NK-92 treated with Interleukin-12 subunit alpha and Interleukin-12 subunit beta, amount 100 ng/mL, for 24 hours (cell line): ENCODE measurements at regions not wholly inside any gene's neighbourhood (a gene's known extent, or its start where the extent isn't known, plus 50 kb on each side); places are given as distances from the start of the nearest gene placed in this dataset.

Experiments
- DNase-seq: peaks from one replicate; lab custom pipeline; 2025; lab: John Stamatoyannopoulos, UW

DNA sequence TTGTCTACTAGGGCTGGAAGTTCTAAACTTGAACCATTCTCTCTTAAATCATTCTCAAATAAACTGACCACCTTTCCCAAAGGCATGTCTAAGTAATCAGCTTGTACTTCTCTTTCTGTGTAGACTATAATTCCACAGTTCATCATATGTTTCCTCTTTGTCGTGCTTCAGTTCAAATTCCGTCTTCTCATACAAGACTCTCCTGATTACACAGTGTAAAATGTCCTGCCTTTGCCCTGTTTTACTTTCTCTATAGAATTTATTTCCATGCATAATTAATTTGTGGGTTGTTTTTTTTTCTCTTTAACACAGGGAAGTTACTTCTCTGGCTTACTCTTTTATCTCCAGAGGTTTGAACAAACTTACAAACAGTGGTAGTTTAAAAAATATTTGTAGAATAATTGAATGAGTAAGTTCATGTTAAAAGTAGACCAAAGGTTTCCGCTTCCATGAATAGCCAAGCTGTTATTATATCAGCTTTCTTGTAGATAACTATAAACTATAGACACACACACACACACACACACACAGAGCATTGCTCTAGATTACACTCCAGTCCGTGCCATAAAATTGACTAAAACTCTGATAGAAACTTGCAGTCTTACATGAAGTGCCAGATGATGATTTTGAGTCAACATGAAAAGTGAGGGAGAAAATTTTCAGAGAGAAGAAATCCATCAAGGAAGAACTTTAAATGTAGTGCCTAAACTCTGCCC lies 119.0 kb downstream of the SUCNR1 start:
- no peak for DNase-seq

DNA sequence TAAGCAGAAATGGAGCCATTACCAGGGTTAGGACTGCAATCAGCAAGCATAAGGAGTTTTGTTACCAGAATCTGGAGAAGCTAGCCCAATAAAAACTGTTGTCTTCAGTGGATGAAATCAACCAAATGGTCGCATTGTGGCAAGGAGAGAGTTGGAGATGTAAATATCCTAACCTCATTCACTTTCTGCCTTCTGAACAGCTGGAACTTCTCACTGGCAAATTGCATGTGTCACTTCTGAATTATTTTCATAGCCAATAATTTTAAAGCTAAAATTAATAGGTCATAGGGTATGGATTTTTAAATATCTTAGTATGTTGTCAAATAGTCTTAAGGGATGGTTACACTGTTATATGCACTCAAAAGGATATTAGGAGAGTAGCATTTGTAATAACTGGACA lies 121.6 kb downstream of the SUCNR1 start:
- no peak for DNase-seq

DNA sequence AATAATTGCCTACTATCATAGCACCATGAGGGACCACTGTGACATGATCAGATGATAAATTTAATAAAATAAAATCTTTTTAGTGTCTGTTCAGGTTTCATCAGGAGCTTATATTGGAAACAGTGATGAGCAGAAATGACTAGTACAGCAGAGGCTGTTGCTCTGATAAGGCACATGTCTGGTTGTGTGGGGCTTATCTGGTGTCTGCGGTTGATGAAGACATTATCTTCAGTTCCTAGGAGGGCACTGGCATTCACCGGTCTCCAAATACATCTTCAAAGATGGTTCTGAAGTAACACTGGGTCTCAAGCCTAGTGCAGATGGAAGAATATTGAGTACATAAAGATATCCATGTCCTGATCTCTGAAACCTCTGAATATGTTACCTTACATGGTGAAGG lies 125.3 kb downstream of the SUCNR1 start:
- no peak for DNase-seq

- DNase-seq, result no peak
These were observed 126.5 kb downstream of the SUCNR1 start for GRCh38 chr3:151999936-152000335.

DNA sequence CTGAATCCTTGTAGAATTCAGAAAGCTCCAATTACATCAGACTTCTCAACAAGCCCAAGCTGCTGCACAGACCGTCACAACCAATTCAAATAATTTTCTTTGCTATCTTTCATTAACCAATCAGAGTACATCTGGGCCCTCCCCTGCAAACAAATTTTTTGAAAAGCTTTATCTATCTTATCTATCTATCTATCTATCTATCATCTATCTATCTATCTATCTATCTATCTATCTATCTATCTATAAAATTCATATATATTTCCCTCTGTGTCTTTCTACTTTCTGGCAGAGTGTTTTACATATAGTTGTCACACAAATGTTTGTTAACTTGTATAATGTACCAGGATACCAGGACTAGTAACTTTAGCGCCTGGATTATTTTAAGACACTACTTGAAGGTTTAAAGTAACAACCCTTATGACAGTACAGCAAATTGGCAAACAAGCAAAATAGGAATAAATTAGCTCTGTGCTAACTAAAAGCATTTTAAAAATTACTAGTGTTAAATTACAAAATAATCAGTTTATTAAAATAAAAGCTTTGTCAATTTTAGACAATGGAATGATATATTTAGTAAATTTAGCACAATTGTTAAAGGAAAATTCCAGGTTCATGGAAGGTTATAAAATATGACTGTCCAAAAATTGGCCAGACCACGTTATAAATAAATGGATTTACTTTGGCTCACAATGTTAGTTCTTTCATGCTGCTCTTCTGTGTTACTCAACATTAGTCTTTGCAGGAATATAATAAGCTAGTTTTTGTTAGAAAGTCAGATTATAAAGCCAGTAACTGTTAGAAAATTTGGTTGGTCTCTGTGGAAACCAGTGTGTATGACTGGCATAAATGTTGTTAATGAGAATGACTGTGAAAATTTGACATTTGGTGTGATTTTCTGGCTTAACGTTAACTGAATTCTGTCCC lies 138.6 kb downstream of the SUCNR1 start:
- no peak for DNase-seq

- DNase-seq, result no peak
These were observed 146.1 kb downstream of the SUCNR1 start for GRCh38 chr3:152019508-152019907.

GRCh38 chr3:152021951-152022461 lies 148.6 kb downstream of the SUCNR1 start:
- no peak for DNase-seq

GRCh38 chr3:152026033-152026556 lies 152.7 kb downstream of the SUCNR1 start:
- no peak for DNase-seq

- no peak for DNase-seq
These were observed 156.9 kb downstream of the SUCNR1 start for GRCh38 chr3:152030320-152030719.

- no peak for DNase-seq
These were observed 157.9 kb downstream of the SUCNR1 start for GRCh38 chr3:152031321-152031720.

DNA sequence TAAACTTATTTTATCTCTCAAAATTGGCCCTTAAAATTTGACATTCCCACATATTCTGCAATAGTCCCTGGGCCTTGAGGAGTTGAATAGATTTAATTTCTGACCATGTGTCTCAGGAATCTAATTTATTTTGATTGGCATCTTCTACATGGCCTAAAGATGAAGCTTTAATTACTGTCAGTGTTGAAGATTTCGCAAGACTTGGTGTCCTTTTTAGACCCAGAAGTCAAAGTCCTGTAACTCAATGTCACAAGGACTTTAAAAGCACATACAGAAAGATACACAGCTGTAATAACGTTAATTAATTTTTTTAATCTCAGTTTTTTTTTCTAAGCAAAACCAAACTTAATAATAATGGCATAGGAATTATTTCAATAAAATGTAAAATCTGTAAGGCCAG lies 163.9 kb downstream of the SUCNR1 start:
- DNase-seq, result no peak

GRCh38 chr3:152037953-152038352 lies 164.5 kb downstream of the SUCNR1 start:
- no peak for DNase-seq

DNA sequence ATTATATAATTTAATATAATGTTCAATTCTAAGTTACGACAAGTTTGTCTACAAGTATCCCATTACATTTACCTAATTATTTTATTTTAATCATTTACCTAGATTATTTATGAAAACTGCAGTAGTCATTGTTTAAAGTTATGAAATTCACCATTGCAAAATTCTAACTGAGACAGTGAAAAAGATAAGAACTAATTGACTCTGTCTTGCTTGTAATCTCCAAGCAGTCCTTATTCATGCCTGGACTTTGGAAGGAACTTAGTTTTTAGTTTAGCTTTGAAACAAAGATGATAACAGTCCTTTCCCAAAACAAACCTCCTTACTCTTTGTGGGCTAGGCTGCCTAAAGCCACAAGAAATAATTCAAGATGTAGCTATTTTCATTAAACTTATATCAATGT lies 165.0 kb downstream of the SUCNR1 start:
- DNase-seq, result no peak

GRCh38 chr3:152039887-152040286 lies 166.4 kb downstream of the SUCNR1 start:
- DNase-seq, result no peak

- DNase-seq, result no peak
These were observed 166.9 kb downstream of the SUCNR1 start for GRCh38 chr3:152040319-152040718.

DNA sequence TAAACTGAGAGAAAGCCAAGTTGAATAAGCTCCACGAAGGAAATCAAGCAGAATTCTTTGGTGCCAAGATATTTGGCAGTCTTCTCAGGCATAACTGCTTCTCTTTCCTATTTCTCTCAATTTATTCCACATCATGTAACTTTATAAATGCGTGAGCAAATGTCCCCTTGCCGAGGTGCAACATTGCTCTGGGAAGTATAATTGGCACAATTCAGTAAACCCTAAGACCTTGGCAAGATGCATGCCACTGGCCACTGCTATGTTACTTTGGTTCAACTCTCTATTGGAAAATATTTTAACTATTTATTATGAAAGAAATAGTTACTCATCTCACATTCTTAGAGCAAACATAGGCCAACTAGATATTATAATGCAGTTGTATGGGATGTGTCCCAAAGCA lies 170.2 kb downstream of the SUCNR1 start:
- DNase-seq, result no peak

DNA sequence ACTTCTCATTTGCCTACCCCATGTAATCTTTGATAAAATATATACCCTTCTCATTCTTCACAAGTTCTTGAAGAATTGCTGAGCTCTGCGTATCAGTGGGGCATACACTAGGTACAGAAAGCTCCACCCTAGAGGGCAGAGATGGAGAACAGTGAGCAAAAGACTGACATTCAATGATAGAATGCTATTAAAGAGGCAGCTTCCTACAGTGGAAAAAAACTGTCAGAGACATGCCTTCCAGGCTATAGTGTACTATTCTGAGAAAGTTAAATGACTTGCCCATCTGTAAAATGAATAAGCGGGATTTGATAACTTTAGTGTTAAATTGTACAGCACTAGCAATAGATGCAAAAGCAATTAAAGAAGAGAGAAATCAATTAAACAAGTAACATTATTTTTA lies 172.8 kb downstream of the SUCNR1 start:
- no peak for DNase-seq

DNA sequence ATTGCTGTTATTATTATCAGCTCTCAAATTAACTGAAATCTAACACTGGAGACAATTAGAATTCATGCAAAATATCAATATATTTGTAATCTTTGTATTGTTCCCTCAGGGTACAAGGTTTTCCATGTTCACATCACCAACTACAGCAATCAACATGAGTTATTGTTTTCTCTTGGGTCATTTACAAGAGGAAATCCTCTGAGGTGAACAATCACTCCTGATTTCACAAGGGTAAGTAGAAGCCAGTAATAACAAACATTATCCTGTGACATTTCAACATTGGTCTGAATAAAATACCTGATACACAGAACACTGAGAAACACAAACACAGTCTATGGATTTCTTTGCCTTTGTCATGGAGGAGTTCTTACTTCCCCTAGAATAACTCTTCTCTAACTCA lies 174.0 kb downstream of the SUCNR1 start:
- no peak for DNase-seq

GRCh38 chr3:152048831-152049230 lies 175.4 kb downstream of the SUCNR1 start:
- no peak for DNase-seq

DNA sequence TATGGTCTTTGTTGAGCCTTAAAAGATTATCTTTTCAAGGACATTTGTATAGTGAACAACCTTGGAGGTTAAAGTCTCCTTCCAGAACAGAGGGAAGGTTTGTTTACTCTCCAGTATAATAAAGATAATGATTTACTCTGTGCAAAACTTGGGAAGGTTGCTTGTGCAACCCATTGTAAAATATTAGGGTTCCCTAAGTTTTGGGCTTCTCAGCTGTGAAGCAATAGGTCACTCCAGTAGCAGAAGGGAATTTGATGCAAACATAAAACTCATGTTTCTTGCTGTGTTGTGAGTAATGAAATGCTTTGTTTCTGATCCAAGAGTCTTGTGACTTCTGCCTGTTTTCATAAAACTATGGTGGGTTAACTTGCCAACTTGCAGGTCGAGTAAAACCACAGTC lies 177.5 kb downstream of the SUCNR1 start:
- DNase-seq, result no peak

GRCh38 chr3:152051501-152052404 lies 178.3 kb downstream of the SUCNR1 start:
- DNase-seq, result no peak

DNA sequence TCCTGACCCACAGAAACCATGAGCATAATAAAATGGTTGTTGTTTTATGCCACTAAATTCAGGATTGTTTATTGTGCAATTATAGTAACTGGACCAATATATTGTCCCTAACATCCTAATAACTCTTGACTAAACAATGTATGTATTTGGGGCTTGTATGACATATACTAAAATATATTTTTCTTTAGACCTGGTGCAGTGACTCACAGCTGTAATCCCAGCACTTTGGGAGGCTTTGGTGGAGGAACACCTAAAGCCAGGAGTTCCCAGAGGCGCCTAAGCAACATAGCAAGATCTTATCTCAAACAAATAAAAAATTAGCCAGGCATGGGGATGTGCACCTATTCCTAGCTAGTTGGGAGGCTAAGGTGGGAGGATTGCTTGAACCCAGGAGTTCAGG lies 180.4 kb downstream of the SUCNR1 start:
- DNase-seq, result no peak
